H4 (cell line): ENCODE measurements at regions not wholly inside any gene's neighbourhood (a gene's known extent, or its start where the extent isn't known, plus 50 kb on each side); places are given as distances from the start of the nearest gene placed in this dataset.
A peak's percentile ranks its signal among the peaks of the same experiment; 100 is the strongest.
"Not testable (repeated sequence)": the region's sequence is repeated elsewhere in the genome, so short reads cannot be mapped to it uniquely, and the experiment has no call there.

ENCODE experiments used
- DNase-seq: peaks from one replicate; pipeline ENCODE4 v3.0.0-alpha.2; 2015; ENCODE audit warnings: low spot score

DNA sequence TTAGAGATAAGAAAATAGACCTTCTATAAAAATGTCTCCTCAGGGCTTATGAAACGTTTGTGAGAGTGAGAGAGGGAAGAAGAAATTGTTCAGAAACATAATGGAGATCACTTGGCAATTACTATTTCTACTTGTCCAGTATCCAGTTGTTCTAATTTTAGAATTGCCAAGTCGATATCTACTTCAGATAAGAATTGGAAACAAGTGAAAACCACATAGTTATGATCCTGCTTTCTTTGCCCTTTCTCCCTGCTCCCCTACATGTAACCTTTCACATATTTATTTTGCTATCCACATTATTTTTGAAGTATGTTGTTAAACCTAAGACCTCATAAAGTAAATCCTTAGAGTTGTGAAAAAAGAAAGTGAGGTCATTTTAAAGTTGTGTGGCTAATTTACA is 1154.7 kb upstream of the ADGRL2 start:
- no peak for DNase-seq

DNA sequence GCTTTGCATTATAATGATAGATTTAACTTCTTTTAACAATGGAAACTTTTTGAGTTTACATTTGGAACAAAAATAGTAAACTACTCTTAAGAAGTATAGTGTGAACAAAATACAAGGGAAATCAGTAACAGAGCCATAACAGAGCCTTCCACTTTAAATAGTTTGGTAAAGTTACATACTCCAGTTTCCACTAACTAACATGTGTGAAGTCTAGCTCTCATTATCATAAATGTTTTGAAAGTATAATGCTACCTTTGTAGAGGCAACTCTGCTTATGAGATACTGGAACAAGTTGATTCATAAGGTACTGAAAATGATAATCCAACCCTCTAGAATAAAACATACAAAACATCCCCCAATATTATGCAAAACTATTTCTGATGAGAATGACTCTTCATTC is 1155.1 kb upstream of the ADGRL2 start:
- DNase-seq, result no peak

DNA sequence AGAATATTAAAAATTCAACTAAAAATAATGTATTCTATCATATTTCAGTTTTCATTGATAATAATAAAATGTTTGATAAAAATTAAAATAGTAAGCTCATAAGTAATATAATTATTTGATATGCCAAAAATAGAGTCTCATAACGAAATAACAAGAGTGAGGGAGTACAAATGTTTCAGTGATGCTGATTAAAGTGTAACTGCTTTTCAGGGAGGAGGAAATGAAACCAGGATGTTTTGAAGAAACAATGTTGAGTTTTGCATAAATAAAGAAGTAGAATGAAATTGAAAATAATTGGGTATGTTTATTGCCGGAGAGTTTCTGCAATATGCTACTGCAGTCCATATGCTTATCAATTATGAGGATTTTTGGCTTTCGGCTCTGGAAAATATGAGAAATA is 1159.8 kb upstream of the ADGRL2 start:
- no peak for DNase-seq

DNA sequence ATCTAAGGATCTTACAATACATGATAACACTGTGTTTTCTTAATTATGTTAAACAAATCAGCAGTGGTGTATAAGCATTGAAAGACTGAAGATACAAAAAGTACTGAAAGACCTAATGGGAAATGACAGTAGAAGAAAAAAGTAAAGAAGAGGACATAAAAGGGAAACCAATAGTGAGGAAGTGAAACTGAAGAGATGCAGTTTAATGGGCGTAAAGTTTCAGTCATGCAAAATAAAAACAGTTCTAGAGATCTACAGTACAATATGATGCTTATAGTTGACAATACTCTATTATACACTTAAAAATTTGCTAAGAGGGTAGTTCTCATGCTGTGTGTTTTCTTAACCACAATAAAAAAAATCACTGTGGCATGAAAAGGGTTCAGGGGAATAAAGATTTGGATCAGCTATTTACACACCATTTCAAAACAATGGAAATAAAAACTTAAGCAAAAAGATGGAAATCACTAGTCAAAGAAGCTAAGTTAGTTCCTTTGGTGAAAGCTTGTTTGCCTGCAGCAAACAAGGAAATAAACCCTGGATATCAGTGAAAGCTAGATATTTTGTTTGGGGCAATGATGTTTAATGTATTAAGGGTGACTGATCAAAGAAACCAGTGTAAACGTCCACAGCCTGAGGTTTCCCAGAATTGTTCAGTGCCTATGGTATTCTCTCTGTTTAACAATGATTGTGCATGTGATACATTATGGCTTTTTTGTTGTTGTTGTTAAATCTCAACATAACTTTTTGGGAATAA is 1160.8 kb upstream of the ADGRL2 start:
- DNase-seq, result no peak

DNA sequence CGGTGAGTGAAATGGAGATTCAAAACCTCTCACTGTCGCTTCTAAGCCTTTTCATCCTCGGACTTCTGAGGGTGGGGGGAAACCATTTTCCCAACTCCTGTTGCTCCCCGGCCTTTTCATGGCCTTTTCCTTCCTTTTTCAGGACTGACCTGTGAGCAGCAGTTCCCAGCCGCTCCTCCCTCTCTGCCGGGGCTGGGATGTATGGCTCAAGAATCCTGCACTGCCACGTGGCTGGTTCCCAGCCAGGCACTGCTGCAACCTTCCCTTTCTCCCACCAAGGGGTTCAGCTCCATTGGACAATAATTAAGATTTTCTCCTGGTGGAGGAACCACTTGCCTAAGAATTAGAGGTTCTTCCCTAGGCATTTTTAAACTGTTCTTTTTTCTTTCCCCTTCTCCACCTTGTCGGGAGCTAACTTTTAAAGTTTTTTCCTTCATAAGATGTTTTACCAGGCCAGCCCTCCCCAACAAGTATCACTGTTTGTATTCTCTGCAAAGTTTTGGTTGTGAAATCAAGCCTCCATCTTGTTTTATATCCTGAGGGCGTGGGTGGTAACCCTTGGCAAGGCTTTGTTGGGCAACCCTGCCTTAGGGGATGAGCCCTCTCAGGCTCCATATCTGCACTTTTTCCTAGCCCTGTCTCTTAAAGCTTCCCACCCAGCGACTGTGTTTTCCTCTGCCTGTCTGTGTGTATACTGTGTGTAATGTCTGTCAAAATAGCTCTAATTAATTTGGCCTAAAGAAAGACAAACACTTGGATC is 1166.6 kb upstream of the ADGRL2 start:
- DNase-seq, result peak; percentile 8

DNA sequence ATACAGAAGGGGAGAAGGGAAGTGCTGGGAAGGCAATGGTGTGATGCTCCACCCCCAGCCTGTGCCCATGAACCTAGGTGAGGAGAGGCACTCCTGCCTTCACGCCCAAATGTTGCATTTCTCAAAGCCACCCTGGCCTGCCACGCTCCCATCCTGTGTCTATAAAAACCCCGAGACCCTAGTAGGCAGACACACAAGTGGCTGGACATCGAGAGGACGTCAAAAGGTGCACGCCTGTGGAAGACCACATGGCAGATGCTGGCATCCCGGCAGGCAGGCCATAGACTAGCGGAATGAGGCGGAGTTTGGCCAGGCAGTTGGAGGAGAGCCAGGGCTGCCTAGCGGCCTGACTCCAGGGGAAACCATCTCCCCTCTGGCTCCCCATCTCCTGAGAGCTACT is 1168.5 kb upstream of the ADGRL2 start:
- DNase-seq, result no peak

DNA sequence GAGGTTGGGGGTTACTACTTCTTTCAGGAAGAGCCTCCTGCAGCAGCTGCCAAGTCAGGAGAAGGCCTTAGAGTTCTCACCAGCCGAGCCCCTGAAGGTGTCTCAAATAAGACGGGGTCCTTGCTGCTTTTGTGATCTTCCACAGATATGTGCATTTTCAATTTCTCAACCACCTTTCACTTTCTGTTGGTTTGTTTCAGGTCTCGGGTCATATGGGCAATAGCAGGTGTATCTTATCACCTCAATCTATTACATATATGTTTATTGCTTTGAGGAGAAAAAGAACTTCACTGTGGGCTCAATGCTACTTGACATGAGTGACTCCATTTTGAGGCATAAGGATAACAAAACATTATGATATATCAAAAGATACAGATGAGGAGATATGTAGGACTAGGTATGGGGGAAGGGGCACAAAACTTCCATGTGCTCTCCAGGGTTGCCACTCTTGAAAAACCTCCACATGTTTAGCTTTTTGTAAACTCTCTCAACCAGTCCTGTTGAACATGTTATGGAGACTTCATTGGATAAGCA is 1171.4 kb upstream of the ADGRL2 start:
- DNase-seq, result no peak

DNA sequence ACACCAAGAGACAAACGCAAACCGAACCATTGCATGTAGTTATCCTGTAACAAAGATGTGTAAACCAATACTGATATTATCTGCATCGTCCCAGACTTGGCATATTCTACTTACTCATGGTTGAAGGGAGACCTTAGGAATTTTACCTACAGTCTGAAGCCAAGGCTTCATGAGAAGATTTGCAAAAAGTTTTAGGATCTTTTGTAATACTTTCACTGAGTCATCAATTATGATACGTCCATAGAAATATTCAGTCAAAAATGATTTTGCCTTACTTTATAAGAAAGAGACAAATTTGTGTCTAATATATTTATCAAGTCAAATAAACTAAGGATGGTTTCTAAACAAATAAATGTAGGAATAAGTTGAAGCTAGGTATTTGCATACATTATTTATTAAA is 1176.1 kb upstream of the ADGRL2 start:
- DNase-seq, result no peak

DNA sequence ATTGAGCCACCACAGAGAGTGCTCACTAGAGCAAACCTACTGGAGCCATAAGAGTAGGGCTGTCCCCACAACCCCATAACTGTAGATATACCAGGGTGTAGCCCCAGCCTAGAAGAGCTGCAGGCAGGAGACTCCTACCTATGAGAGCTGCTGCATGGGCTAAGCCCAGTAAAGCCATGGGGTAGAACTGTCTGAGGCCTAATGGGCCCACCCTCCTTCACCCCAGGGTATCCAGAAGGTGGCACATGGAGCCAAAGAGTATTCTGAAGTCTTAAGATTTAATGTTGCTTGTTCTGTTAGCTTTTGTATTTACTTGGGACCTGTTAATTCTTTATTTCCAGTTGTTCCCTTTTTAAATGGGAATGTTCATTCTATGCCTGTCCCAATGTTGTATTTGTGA is 1193.7 kb upstream of the ADGRL2 start:
- no peak for DNase-seq

DNA sequence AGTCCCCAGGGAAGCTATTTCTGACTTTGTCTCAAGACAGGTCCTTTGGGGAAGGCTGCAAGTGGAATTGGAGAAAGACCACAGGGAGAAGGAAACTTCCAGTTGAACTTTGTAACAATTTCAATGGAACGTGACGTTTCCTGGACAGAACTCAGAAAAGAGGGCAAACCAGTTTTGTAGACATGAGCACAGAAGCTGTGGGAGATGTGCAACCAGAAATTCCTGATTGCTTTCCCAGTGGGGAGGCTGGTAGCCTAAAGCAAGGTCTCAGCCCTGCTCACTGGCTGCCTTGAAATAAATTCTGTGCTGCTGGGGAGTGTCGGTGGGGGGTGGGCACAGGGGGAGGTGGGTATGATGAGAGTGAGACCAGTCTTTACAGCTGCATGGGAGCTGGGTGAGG is 1206.7 kb upstream of the ADGRL2 start:
- no peak for DNase-seq

DNA sequence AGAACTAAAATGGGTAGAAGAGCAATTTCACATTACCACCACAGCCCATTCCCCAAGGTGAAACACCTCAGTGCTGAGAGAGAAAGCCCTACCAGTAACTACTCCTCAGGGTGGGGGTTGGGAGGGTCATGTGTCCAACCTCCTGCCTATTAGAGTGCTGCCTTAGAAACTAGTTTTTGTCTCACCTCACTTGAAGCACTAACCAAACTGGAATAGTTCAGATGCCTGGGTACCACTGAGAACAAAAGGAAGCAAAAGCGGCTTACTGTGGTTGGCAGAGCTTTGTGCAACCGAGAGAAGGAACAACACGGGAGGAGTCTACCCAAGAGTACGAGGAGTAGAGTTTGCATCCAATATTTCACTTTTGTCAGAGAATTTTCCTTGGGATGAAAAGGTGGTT is 1207.5 kb upstream of the ADGRL2 start:
- DNase-seq, result no peak

DNA sequence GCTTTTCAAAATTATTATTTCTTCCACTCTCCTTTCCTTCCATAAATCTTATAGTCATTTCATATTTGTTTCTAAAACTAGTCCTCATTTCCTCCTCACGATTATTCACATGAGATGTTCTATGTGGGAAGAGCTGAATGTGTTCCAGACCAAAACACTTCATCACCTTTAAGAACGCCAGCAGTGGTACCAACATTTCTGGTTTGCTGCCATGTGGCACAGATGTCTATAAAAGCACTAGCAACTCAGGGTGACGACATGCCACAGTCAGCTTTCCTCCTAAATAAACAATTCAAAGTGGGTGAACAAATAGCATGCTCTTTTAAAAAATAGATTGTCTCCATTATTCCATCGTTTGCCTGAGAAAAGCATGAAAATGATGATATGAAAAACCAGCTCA is 1217.8 kb upstream of the ADGRL2 start:
- peak; percentile 75 for DNase-seq

DNA sequence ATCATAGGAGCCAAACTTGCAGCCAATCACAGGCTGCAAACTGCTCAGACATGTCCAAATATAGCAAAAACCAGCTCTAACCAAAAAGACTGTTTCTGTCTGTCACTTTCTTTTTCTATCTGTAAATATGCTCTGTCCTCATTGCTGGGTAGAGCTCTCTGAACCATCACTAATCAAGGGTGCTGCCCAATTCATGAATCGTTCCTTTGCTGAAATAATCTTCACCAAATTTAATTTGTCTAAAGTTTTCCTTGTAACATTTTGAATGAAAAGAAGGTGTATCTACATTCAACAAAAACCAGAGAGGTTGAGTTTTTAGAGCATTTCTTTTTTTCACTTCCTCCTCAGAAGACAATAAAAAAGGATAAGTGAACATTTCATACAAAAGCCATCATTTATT is 1221.7 kb upstream of the ADGRL2 start:
- no peak for DNase-seq

DNA sequence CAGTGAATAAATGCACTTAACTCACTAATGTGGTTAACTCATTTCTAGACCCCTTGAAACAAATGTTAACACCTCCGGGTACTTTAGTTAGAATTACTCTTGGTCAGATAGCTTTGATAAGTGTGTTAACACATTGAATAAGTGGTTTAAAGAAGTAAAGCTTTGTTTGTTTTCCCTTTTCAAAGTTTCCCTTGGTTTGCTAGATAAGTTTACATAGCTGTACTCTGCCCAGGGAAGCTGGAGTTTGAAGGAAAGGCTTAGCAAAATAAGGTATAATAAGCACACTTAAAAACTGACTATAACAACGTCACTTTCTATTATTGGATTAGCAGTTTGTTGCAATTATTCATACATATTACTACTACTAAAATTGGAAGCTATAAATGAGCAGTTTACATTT is 1233.9 kb upstream of the ADGRL2 start:
- DNase-seq, result no peak

DNA sequence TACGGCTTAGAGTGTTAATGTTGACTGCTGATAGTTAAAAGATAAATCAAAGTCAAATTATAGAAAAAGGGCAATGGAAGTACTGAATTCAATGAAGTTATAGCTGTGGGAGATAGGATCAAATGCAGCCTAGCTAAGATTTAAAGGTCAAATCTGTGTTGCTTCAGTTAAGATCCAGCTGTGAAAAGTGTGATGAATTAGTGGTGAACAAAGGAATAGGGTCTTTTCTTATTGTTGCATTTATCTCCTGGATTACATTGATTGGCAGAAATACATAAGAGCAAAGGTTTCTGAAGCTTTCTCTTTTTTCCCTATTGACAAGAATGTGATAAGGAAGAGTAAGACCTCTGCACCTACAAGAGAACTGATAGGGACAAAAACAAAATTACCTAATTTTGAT is 1234.6 kb upstream of the ADGRL2 start:
- no peak for DNase-seq

DNA sequence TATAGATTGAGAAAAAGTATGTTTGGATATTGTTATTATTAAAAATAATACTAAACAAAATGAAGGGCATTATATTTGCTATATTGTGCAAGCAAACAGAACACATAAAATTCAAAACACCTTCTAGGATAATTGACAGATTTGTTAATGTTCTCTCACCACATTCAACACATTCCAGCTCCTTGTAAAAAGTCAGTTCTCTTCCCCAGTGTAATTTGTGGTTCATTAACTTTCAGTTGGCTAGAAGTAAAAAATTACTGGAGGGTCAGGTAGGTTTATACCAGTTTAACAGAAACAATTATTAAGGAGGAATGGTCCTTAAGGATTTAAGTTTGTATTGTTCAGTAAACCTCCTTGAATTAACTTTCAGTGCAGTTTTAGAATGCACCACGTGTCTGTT is 1235.3 kb upstream of the ADGRL2 start:
- no peak for DNase-seq

DNA sequence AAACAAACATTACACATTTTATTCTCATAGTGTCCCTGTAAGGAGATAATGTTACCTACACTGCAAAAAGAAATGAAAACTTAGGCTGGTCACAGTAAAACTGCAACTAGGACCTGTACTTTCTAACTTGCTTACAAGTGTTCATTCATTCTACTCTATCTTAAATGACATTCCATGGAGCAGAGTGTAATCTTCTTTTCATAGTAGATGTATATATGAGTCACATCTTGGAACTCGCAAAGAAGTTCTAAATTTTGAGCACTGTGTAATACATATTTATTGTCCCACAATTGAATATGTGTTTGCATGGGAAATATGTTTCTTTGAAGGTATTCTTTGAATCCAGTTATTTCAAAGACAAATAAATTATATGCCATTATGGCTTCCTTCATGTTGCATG is 1258.5 kb upstream of the ADGRL2 start:
- no peak for DNase-seq

DNA sequence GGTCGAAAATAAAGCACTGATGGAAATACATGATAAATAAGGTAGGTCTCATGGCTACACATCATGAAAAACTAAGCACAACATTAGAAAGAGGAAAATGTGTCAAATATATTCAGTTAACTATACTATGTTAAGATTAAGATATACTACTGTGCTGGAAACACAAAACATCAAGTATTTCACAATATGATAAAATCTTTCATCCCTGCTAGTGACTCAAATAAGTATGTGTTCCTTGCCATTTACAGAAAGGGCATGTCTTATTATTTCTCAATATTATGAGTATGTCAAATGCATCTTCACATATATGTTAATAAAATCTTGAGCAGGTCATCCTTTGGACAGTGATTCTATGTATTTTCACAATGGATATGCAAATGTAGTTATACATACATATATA is 1260.1 kb upstream of the ADGRL2 start:
- no peak for DNase-seq

DNA sequence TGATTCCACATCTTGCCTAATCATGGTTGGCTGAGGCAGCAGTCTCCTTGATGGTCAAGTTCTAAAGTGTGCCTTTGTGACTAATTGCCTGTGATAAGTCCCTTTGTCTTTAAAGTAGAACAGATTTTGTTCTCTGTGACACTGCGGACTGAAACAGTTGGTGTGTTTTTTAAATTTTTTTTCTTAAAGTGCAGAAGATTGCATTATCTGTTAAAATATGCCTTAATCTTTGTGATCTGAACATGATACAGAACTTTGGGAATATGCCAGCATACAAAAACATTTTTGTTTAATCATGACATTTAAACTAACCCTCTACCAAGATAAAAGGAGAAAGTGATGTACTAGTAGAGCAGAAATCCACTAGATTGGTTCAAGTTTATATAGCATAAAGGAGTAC is 1260.6 kb upstream of the ADGRL2 start:
- DNase-seq, result no peak

DNA sequence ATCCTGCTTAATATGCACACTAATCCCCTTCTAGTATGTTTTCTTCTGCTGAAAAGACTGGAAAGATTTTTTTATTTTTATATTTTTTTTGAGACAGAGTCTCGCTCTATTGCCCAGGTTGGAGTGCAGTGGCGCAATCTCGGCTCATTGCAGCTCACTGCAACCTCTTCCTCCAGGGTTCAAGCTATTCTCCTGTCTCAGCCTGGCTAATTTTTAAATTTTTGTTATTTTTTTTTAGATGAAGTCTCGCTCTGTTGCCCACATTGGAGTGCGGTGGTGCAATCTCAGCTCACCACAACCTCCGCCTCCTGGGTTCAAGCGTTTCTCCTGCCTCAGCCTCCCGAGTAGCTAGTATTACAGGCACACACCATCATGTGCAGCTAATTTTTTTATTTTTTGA is 1261.4 kb upstream of the ADGRL2 start:
- DNase-seq, result not testable (repeated sequence)

DNA sequence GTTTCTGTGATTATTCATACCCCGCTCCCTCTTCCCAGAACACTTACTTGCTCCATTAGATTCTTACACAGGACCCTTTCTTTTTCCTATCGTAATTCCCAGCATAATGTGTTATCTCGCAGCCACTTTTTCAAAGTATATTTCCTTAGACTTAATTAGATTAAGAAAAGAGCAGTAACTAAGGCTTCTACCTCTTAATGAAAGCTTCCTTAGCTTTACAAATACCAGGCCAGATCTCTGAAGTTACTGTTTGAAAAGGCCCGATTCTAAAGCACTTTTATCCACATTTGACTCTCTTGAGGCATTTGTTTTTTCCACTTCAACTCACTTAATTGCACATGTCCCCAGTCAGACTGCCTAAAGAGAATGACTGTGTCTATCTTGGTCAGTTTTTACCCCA is 1264.3 kb upstream of the ADGRL2 start:
- no peak for DNase-seq

DNA sequence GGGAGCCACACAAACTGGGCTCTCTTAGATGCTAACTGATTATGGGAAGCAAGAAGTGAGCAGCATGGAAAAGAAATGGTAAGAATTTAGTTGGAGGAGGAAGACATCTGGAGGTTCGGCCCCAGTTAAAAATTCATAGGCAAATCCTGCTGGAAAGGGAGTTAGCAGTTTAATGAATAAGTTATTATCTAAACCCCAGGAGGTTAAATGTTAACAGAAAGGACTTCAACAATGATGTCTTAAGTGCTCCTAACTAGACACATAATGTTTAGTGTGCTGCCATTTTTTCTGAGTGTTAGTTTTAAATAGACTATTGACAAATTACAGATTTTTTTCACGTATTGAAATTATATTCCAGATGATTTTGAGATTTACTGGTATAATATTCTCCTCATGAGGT is 1265.3 kb upstream of the ADGRL2 start:
- DNase-seq, result no peak

DNA sequence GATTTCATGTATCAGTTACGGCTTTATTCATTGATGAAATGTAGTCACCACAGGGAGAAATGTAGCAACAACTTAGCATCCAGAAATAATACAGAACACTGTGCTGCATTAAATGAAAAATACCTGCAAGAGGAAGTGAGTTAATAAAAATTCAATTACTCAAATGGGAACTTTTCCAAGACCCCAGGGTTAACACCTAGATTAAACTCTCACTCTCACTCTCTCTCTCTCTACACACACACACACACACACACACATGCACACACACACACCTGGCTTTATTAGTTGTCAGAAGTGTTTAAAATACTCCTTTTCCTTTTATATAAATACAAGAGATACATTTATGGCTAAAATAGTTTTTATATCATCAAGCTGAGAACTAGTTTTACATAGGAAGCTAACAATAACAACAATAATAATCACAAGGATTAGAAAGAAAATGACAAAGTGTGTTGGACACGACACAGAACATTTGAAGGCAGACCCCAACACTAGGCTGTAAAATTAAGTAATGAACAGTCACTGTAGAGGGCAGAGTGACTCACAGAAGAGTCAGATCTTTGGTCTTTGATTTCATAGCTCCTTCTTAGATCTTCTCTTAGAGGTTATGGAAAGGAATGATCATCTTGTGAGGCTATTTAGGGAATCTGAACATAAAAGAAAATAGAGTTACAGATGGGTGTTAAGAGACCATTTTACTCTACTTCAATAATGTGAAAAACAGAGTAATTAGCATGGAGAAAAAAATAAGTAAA is 1266.0 kb upstream of the ADGRL2 start:
- peak; percentile 2 for DNase-seq
